OCI-LY3 (cell line): ENCODE measurements at regions not wholly inside any gene's neighbourhood (a gene's known extent, or its start where the extent isn't known, plus 50 kb on each side); places are given as distances from the start of the nearest gene placed in this dataset.

ENCODE experiments used
- H2AFZ ChIP-seq: fragments of 200-600, 300-600 bp; shearing (Covaris generic); 2 replicates; pipeline ENCODE4 v1.6.0; 2014; ENCODE audit warnings: antibody characterized with exemption, low read depth, low read length
- H3K27ac ChIP-seq: fragments of 200-600, 300-600 bp; sonication (generic); 2 replicates; pipeline ENCODE4 v1.5.1; 2014; ENCODE audit warnings: mild to moderate bottlenecking, low read length, moderate library complexity, mixed read lengths
- H3K27me3 ChIP-seq: fragments of 200-600, 300-600 bp; sonication (generic); 2 replicates; pipeline ENCODE4 v1.6.1; 2014; ENCODE audit warnings: low read depth, low read length, mixed read lengths
- H3K36me3 ChIP-seq: fragments of 200-600, 300-600 bp; sonication (generic); replicated peaks from 2 replicates; pipeline ENCODE3; 2014; ENCODE audit warnings: low read depth, low read length, mixed read lengths
- H3K4me1 ChIP-seq: fragments of 300-600, 200-600 bp; sonication (generic); 2 replicates; pipeline ENCODE4 v1.6.1; 2014; ENCODE audit warnings: low read length, mixed read lengths
- H3K4me2 ChIP-seq: fragments of 200-600, 300-600 bp; sonication (generic); 2 replicates; pipeline ENCODE4 v1.6.1; 2014; ENCODE audit warnings: low read length, mixed read lengths
- H3K4me3 ChIP-seq: fragments of 300-600, 200-600 bp; sonication (generic); 2 replicates; pipeline ENCODE4 v1.5.1; 2014; ENCODE audit warnings: antibody characterized with exemption, mild to moderate bottlenecking, low read length, moderate library complexity
- H3K79me2 ChIP-seq: fragments of 300-600, 200-600 bp; shearing (Covaris generic); 2 replicates; pipeline ENCODE4 v1.6.1; 2014; ENCODE audit warnings: mild to moderate bottlenecking, low read length, mixed read lengths
- H3K9ac ChIP-seq: fragments of 300-600, 200-600 bp; shearing (Covaris generic); 2 replicates; pipeline ENCODE4 v1.6.0; 2014; ENCODE audit warnings: mild to moderate bottlenecking, low read length, moderate library complexity
- H3K9me3 ChIP-seq: fragments of 200-600, 300-600 bp; shearing (Covaris generic); 2 replicates; pipeline ENCODE4 v1.6.1; 2014; ENCODE audit warnings: low read length, mixed read lengths; ENCODE audit not compliant: insufficient read depth
- H4K20me1 ChIP-seq: fragments of 200-600, 300-600 bp; sonication (generic); 2 replicates; pipeline ENCODE4 v1.6.1; 2016; ENCODE audit warnings: low read length, mixed read lengths; ENCODE audit not compliant: insufficient read depth
- EZH2phosphoT487 ChIP-seq: fragments of 200-600 bp; shearing (Covaris generic); IDR thresholded peaks from 2 replicates; pipeline ENCODE4 v1.6.1; 2018; ENCODE audit warnings: antibody characterized with exemption, mixed run types, low read depth
- TF ChIP-seq, protein P1 (sequence below): fragments of 200-600, 300-600 bp; sonication (generic); IDR thresholded peaks from 2 replicates; pipeline ENCODE4 v1.5.1; 2014; ENCODE audit warnings: antibody characterized with exemption, low read length, low read depth

DNA sequence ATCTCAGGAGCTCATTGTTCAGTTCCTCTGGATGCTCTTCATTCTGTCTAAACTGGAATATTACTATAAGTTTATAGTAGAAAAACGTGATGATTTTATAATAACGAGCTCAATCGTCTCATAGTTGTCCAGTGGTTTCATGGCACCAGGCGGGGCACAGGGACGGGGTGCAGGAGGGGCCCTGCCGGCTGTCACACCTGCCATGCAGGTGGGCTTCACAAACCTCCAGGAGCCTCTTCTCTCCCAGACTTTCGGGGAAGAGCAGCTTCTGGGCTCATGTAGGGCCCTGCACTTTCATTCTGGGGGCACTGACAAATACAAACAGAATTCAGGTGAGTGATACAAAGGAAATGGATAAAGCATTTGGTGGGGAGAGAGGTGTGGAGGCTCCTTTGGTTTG, 146.9 kb upstream of the KLF6 start:
- Histone ChIP-seq H3K4me2 (no peak overlapping the region), H3K4me1 (peaks cover 18% of the 10 kb centered on the region)
- TF ChIP-seq, protein P1, sequence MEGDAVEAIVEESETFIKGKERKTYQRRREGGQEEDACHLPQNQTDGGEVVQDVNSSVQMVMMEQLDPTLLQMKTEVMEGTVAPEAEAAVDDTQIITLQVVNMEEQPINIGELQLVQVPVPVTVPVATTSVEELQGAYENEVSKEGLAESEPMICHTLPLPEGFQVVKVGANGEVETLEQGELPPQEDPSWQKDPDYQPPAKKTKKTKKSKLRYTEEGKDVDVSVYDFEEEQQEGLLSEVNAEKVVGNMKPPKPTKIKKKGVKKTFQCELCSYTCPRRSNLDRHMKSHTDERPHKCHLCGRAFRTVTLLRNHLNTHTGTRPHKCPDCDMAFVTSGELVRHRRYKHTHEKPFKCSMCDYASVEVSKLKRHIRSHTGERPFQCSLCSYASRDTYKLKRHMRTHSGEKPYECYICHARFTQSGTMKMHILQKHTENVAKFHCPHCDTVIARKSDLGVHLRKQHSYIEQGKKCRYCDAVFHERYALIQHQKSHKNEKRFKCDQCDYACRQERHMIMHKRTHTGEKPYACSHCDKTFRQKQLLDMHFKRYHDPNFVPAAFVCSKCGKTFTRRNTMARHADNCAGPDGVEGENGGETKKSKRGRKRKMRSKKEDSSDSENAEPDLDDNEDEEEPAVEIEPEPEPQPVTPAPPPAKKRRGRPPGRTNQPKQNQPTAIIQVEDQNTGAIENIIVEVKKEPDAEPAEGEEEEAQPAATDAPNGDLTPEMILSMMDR: no peak
- TF ChIP-seq EZH2phosphoT487: no peak

DNA sequence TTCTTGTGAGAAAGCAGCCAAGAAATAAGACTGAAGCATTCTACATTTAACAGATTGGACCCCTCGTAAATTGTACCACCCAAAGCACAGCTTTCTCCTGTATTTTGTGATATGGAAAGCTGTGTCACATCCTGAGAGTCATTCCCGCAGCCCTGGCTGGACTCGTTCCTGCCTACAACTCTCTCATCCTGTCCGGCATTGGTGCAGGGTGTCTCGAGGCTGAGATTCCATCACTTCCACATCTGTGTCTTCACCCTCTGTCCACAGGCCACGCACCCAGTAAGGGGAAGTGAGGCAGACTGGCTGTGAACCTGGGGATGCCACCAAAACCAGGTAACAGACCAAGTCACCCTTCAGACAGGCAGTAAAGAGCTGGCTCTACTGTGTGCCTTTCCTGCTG, 146.2 kb upstream of the KLF6 start:
- H3K4me2 ChIP-seq: no peak overlapping the region
- H3K9ac ChIP-seq: no peak overlapping the region
- H2AFZ ChIP-seq: no peak overlapping the region
- H3K79me2 ChIP-seq: no peaks in the 10 kb centered on the region
- no peak for TF ChIP-seq EZH2phosphoT487
- TF ChIP-seq, protein P1: no peak
- H3K4me1 ChIP-seq: peaks cover 18% of the 10 kb centered on the region
- no peak overlapping the region for H3K27ac ChIP-seq
- no peaks in the 10 kb centered on the region for H3K27me3 ChIP-seq
- no peaks in the 10 kb centered on the region for H3K9me3 ChIP-seq
- no peaks in the 10 kb centered on the region for H3K36me3 ChIP-seq
- no peak overlapping the region for H3K4me3 ChIP-seq
- H4K20me1 ChIP-seq: no peaks in the 10 kb centered on the region

More for the DNA sequence above, 146.9 kb upstream of the KLF6 start:
- H2AFZ ChIP-seq: no peak overlapping the region
- H3K9ac ChIP-seq: no peak overlapping the region
- no peak overlapping the region for H3K27ac ChIP-seq
- no peaks in the 10 kb centered on the region for H3K36me3 ChIP-seq
- H3K27me3 ChIP-seq: no peaks in the 10 kb centered on the region
- H3K79me2 ChIP-seq: no peaks in the 10 kb centered on the region
- H4K20me1 ChIP-seq: no peaks in the 10 kb centered on the region
- no peak overlapping the region for H3K4me3 ChIP-seq
- H3K9me3 ChIP-seq: no peaks in the 10 kb centered on the region

DNA sequence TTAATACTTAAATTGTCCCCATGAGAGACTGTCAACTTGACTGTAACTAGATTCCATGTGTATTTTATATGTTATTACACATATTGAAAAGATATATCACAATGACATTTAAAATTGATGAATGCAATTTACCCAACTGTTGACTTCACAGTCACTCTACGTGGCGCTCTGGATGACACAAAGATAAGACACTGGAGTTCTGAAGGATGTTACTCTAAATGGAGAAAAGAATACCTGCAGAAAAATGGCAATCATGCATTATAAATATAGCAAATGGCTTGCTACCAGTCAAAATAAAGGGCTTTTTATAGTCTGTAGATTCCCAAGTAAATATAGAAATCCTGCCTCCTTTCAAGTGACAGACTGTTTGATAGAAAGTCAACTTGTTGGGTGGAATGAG, 143.6 kb upstream of the KLF6 start:
- H3K27ac ChIP-seq: no peak overlapping the region
- no peaks in the 10 kb centered on the region for H3K27me3 ChIP-seq
- H3K9me3 ChIP-seq: no peaks in the 10 kb centered on the region
- no peak overlapping the region for H3K4me2 ChIP-seq
- H2AFZ ChIP-seq: no peak overlapping the region
- no peaks in the 10 kb centered on the region for H3K36me3 ChIP-seq
- H3K4me1 ChIP-seq: no peaks in the 10 kb centered on the region
- no peak overlapping the region for H3K4me3 ChIP-seq
- TF ChIP-seq, protein P1: no peak
- no peak for TF ChIP-seq EZH2phosphoT487
- no peaks in the 10 kb centered on the region for H3K79me2 ChIP-seq
- no peaks in the 10 kb centered on the region for H4K20me1 ChIP-seq
- no peak overlapping the region for H3K9ac ChIP-seq

DNA sequence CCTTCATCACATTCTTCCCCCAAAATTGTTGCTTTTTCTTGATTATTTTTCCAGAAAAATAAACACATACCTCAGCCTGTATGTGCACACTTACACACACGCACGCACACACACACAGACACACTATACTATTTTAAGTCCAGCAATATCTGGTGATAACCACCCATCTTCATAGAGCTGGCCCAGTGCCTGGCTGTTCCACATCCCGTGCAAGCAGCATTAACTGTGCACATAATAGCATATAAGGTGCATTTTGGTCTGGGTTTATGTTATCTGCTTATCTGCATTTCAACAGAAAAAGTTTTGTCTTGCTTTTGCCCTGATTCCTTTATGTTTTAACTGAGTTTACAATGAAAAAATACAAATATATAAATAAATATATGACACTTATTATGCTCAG, 143.1 kb upstream of the KLF6 start:
- Histone ChIP-seq H3K4me2 (no peak overlapping the region), H3K4me3 (no peak overlapping the region), H3K27ac (no peak overlapping the region), H3K79me2 (no peaks in the 10 kb centered on the region), H3K9me3 (no peaks in the 10 kb centered on the region), H3K9ac (no peak overlapping the region), H3K36me3 (no peaks in the 10 kb centered on the region), H3K4me1 (no peaks in the 10 kb centered on the region), H4K20me1 (no peaks in the 10 kb centered on the region), H3K27me3 (no peaks in the 10 kb centered on the region), H2AFZ (no peak overlapping the region)
- TF ChIP-seq, protein P1: no peak
- TF ChIP-seq EZH2phosphoT487: no peak
